K562 (cell line): ENCODE measurements at regions not wholly inside any gene's neighbourhood (a gene's known extent, or its start where the extent isn't known, plus 50 kb on each side); places are given as distances from the start of the nearest gene placed in this dataset.

Experiments
- CREB3L1 ChIP-seq: fragments of 450-650 bp; IDR thresholded peaks from 2 replicates; pipeline ENCODE4 v1.6.1; 2014; ENCODE audit warnings: low read depth, mild to moderate bottlenecking, moderate library complexity, borderline replicate concordance
- NELFE ChIP-seq: IDR thresholded peaks from 2 replicates; pipeline ENCODE4 v1.6.1; 2011; ENCODE audit warnings: mild to moderate bottlenecking; ENCODE audit not compliant: insufficient read depth, insufficient read length
- NFE2L1 ChIP-seq: fragments of 450-650 bp; IDR thresholded peaks from 2 replicates; pipeline ENCODE4 v1.6.1; 2016; ENCODE audit warnings: missing genetic modification characterization, low read depth, mild to moderate bottlenecking, missing compliant biosample characterization, moderate library complexity, borderline replicate concordance
- THRB ChIP-seq: fragments of 450-650 bp; formaldehyde crosslinking; conservative IDR thresholded peaks from 2 replicates; pipeline ENCODE4 v1.4.0; 2022; ENCODE audit warnings: mild to moderate bottlenecking, missing genetic modification characterization
- ZNF217 ChIP-seq: sonication (generic); formaldehyde crosslinking; IDR thresholded peaks from 2 replicates; pipeline ENCODE4 v1.8.0; 2022; ENCODE audit warnings: mild to moderate bottlenecking, missing genetic modification reagents
- ZNF280A ChIP-seq: fragments of 450-650 bp; IDR thresholded peaks from 2 replicates; pipeline ENCODE4 v1.6.1; 2018; ENCODE audit warnings: mild to moderate bottlenecking, low read depth; ENCODE audit not compliant: partially characterized antibody
- ZNF407 ChIP-seq: fragments of 450-650 bp; IDR thresholded peaks from 2 replicates; pipeline ENCODE4 v1.6.1; 2016; ENCODE audit warnings: low read depth

- TF ChIP-seq ZNF407 (no peak), THRB (CRISPR knock-in tag) (no peak), NFE2L1 (no peak), NELFE (no peak), CREB3L1 (no peak), ZNF217 (CRISPR knock-in tag) (no peak), ZNF280A (no peak)
Measured at GRCh38 chr7:46530081-46530750, 609.1 kb upstream of the IGFBP3 start (continued).
